GM19023 (cell line): ENCODE measurements at regions not wholly inside any gene's neighbourhood (a gene's known extent, or its start where the extent isn't known, plus 50 kb on each side); places are given as distances from the start of the nearest gene placed in this dataset.
"Not testable (repeated sequence)": the region's sequence is repeated elsewhere in the genome, so short reads cannot be mapped to it uniquely, and the experiment has no call there.

Experiments used
- ATAC-seq: cut with Tn5 transposase; IDR thresholded peaks from one replicate; pipeline ENCODE4 v1.9.1; 2021; ENCODE audit warnings: mild to moderate bottlenecking, moderate library complexity; ENCODE audit not compliant: unreplicated experiment

- ATAC-seq, result no peak
These were observed 202.5 kb upstream of the CBLB start for GRCh38 chr3:106071306-106071705.

GRCh38 chr3:106072596-106072995 lies 203.8 kb upstream of the CBLB start:
- ATAC-seq, result not testable (repeated sequence)

- not testable (repeated sequence) for ATAC-seq
These were observed 205.0 kb upstream of the CBLB start for GRCh38 chr3:106073806-106074205.

GRCh38 chr3:106075731-106076130 lies 206.9 kb upstream of the CBLB start:
- ATAC-seq, result not testable (repeated sequence)

- ATAC-seq, result no peak
These were observed 209.8 kb upstream of the CBLB start for GRCh38 chr3:106078635-106079034.

GRCh38 chr3:106082616-106083015 lies 213.8 kb upstream of the CBLB start:
- no peak for ATAC-seq

- ATAC-seq, result no peak
These were observed 214.4 kb upstream of the CBLB start for GRCh38 chr3:106083207-106083606.

- ATAC-seq, result no peak
These were observed 215.0 kb upstream of the CBLB start for GRCh38 chr3:106083854-106084253.

- ATAC-seq, result no peak
These were observed 217.2 kb upstream of the CBLB start for GRCh38 chr3:106086038-106086437.

- no peak for ATAC-seq
These were observed 217.8 kb upstream of the CBLB start for GRCh38 chr3:106086636-106087035.

- ATAC-seq, result no peak
These were observed 219.5 kb upstream of the CBLB start for GRCh38 chr3:106088304-106088703.

- no peak for ATAC-seq
These were observed 220.1 kb upstream of the CBLB start for GRCh38 chr3:106088899-106089298.

GRCh38 chr3:106089806-106090205 lies 221.0 kb upstream of the CBLB start:
- ATAC-seq, result no peak

- ATAC-seq, result no peak
These were observed 224.0 kb upstream of the CBLB start for GRCh38 chr3:106092792-106093191.

GRCh38 chr3:106093616-106094015 lies 224.8 kb upstream of the CBLB start:
- no peak for ATAC-seq

GRCh38 chr3:106097817-106098435 lies 229.1 kb upstream of the CBLB start:
- no peak for ATAC-seq

GRCh38 chr3:106103383-106103782 lies 234.6 kb upstream of the CBLB start:
- ATAC-seq, result no peak

GRCh38 chr3:106104078-106104477 lies 235.3 kb upstream of the CBLB start:
- no peak for ATAC-seq

GRCh38 chr3:106108925-106109324 lies 240.1 kb upstream of the CBLB start:
- ATAC-seq, result no peak

- ATAC-seq, result not testable (repeated sequence)
These were observed 243.7 kb upstream of the CBLB start for GRCh38 chr3:106112561-106112960.

- ATAC-seq, result no peak
These were observed 244.9 kb upstream of the CBLB start for GRCh38 chr3:106113747-106114146.

- ATAC-seq, result no peak
These were observed 245.4 kb upstream of the CBLB start for GRCh38 chr3:106114220-106114619.

- no peak for ATAC-seq
These were observed 246.0 kb upstream of the CBLB start for GRCh38 chr3:106114848-106115247.
